ENCODE measurements at regions not wholly inside any gene's neighbourhood (a gene's known extent, or its start where the extent isn't known, plus 50 kb on each side); places are given as distances from the start of the nearest gene placed in this dataset.

- no peak for TF ChIP-seq CTCF (IDR thresholded peaks at IDR 0.05; ENCODE audit: insufficient read depth in 1 of 2, low read depth in 1 of 2, low read length in 1 of 2, severe bottlenecking in 1 of 2, unreplicated experiment in 1 of 2)
- peak in 1 of 2 experiments; percentile 31 for DNase-seq
- Histone ChIP-seq H3K4me3 (ENCODE audit: low read depth, low read length) (peak overlapping the region; percentile 10; the same call in 1 of the 2 replicates), H3K27me3 (replicated peaks; ENCODE audit: control insufficient read depth, insufficient read depth, low read length) (no peaks in the 10 kb centered on the region), H3K36me3 (ENCODE audit: control insufficient read depth, insufficient read depth, low read length) (no peaks in the 10 kb centered on the region), H3K4me1 (peaks cover 17% of the 10 kb centered on the region), H3K9me3 (no peaks in the 10 kb centered on the region)
- POLR2A ChIA-PET: no interaction called here
- peaks cover 23% of the 10 kb centered on the region for H3K4me1 Mint-ChIP-seq (ENCODE audit: low read depth, unreplicated experiment)
- H3K27ac Mint-ChIP-seq (ENCODE audit: unreplicated experiment): peak overlapping the region; percentile 63
- CTCF ChIA-PET: no interaction called here
- intact Hi-C loops (cut with micrococcal nuclease; ENCODE audit: unreplicated experiment): no loop called here
- no TSS peak for BruUV-seq (replicated peaks)
- H3K9me3 Mint-ChIP-seq (ENCODE audit: unreplicated experiment): no peaks in the 10 kb centered on the region
- H3K27me3 Mint-ChIP-seq (ENCODE audit: insufficient read depth, unreplicated experiment): no peaks in the 10 kb centered on the region
- peak overlapping the region; percentile 64 for H3K4me3 Mint-ChIP-seq (ENCODE audit: unreplicated experiment)
- H3K36me3 Mint-ChIP-seq (ENCODE audit: insufficient read depth, unreplicated experiment): no peaks in the 10 kb centered on the region
These were observed 119.8 kb upstream of the ALDH1A3 start for GRCh38 chr15:100759698-100760356.

- no peak for DNase-seq
- Histone ChIP-seq H3K27me3 (replicated peaks; ENCODE audit: control insufficient read depth, insufficient read depth, low read length) (no peaks in the 10 kb centered on the region), H3K4me1 (peaks cover 17% of the 10 kb centered on the region), H3K36me3 (ENCODE audit: control insufficient read depth, insufficient read depth, low read length) (no peaks in the 10 kb centered on the region), H3K9me3 (no peaks in the 10 kb centered on the region), H3K4me3 (ENCODE audit: low read depth, low read length) (no peak overlapping the region)
- no peaks in the 10 kb centered on the region for H3K9me3 Mint-ChIP-seq (ENCODE audit: unreplicated experiment)
- H3K27ac Mint-ChIP-seq (ENCODE audit: unreplicated experiment): peak overlapping the region; percentile 63
- no peak for TF ChIP-seq CTCF (IDR thresholded peaks at IDR 0.05; ENCODE audit: insufficient read depth in 1 of 2, low read depth in 1 of 2, low read length in 1 of 2, severe bottlenecking in 1 of 2, unreplicated experiment in 1 of 2)
- no TSS peak for BruUV-seq (replicated peaks)
- no peaks in the 10 kb centered on the region for H3K27me3 Mint-ChIP-seq (ENCODE audit: insufficient read depth, unreplicated experiment)
- ChIA-PET CTCF (no interaction called here), POLR2A (no interaction called here)
- peak overlapping the region; percentile 64 for H3K4me3 Mint-ChIP-seq (ENCODE audit: unreplicated experiment)
- no peaks in the 10 kb centered on the region for H3K36me3 Mint-ChIP-seq (ENCODE audit: insufficient read depth, unreplicated experiment)
- H3K4me1 Mint-ChIP-seq (ENCODE audit: low read depth, unreplicated experiment): peaks cover 23% of the 10 kb centered on the region
- intact Hi-C loops (cut with micrococcal nuclease; ENCODE audit: unreplicated experiment): no loop called here
These were observed 119.2 kb upstream of the ALDH1A3 start for GRCh38 chr15:100760357-100760903.

GRCh38 chr15:100761290-100761935 is 118.2 kb upstream of the ALDH1A3 start:
- TF ChIP-seq CTCF (IDR thresholded peaks at IDR 0.05; ENCODE audit: insufficient read depth in 1 of 2, low read depth in 1 of 2, low read length in 1 of 2, severe bottlenecking in 1 of 2, unreplicated experiment in 1 of 2): no peak
- CTCF ChIA-PET: no interaction called here
- no peaks in the 10 kb centered on the region for H3K36me3 Mint-ChIP-seq (ENCODE audit: insufficient read depth, unreplicated experiment)
- no peaks in the 10 kb centered on the region for H3K9me3 Mint-ChIP-seq (ENCODE audit: unreplicated experiment)
- POLR2A ChIA-PET: no interaction called here
- no TSS peak for BruUV-seq (replicated peaks)
- H3K4me1 Mint-ChIP-seq (ENCODE audit: low read depth, unreplicated experiment): peaks cover 23% of the 10 kb centered on the region
- no peak overlapping the region for H3K4me3 Mint-ChIP-seq (ENCODE audit: unreplicated experiment)
- Histone ChIP-seq H3K27me3 (replicated peaks; ENCODE audit: control insufficient read depth, insufficient read depth, low read length) (no peaks in the 10 kb centered on the region), H3K9me3 (no peaks in the 10 kb centered on the region), H3K4me3 (ENCODE audit: low read depth, low read length) (no peak overlapping the region), H3K4me1 (peaks cover 17% of the 10 kb centered on the region), H3K36me3 (ENCODE audit: control insufficient read depth, insufficient read depth, low read length) (no peaks in the 10 kb centered on the region)
- no peak overlapping the region for H3K27ac Mint-ChIP-seq (ENCODE audit: unreplicated experiment)
- no peak for DNase-seq
- H3K27me3 Mint-ChIP-seq (ENCODE audit: insufficient read depth, unreplicated experiment): no peaks in the 10 kb centered on the region
- intact Hi-C loops (cut with micrococcal nuclease; ENCODE audit: unreplicated experiment): no loop called here
